LNCAP (cell line): ENCODE measurements at regions not wholly inside any gene's neighbourhood (a gene's known extent, or its start where the extent isn't known, plus 50 kb on each side); places are given as distances from the start of the nearest gene placed in this dataset.

Experiments used
- CTCF ChIP-seq: fragments of 450-650 bp; IDR thresholded peaks from 2 replicates; pipeline ENCODE4 v1.5.1; 2017; ENCODE audit warnings: mild to moderate bottlenecking

- TF ChIP-seq CTCF, result no peak
Measured at GRCh38 chr10:64708884-64709681, 1187.9 kb downstream of the REEP3 start.

GRCh38 chr10:64726466-64726865 lies 1205.3 kb downstream of the REEP3 start:
- TF ChIP-seq CTCF, result no peak

GRCh38 chr10:64731016-64731415 lies 1209.8 kb downstream of the REEP3 start:
- no peak for TF ChIP-seq CTCF

GRCh38 chr10:64732372-64732957 lies 1211.3 kb downstream of the REEP3 start:
- TF ChIP-seq CTCF, result no peak

- TF ChIP-seq CTCF, result peak; percentile 66
Measured at GRCh38 chr10:64733980-64734379, 1212.8 kb downstream of the REEP3 start.

- no peak for TF ChIP-seq CTCF
Measured at GRCh38 chr10:64738462-64738861, 1217.3 kb downstream of the REEP3 start.

- no peak for TF ChIP-seq CTCF
Measured at GRCh38 chr10:64745565-64745964, 1224.4 kb downstream of the REEP3 start.
